Trophoblast cell (in vitro differentiated cells and primary cell): ENCODE measurements at regions not wholly inside any gene's neighbourhood (a gene's known extent, or its start where the extent isn't known, plus 50 kb on each side); places are given as distances from the start of the nearest gene placed in this dataset.
A peak's percentile ranks its signal among the peaks of the same experiment; 100 is the strongest.

Experiments
- DNase-seq, 2 donors: peaks; one replicate each; pipeline ENCODE4 v3.0.0-alpha.2; 2016
- H2AFZ ChIP-seq: 2 replicates; pipeline ENCODE4 v1.6.1; 2013; ENCODE audit warnings: low read length, moderate library complexity, mild to moderate bottlenecking; ENCODE audit not compliant: insufficient read depth, poor library complexity
- H2AK5ac ChIP-seq: 2 replicates; pipeline ENCODE4 v1.6.1; 2013; ENCODE audit warnings: mild to moderate bottlenecking, low read length
- H2BK120ac ChIP-seq: 2 replicates; pipeline ENCODE4 v1.6.1; 2013; ENCODE audit warnings: low read length, mild to moderate bottlenecking, moderate library complexity; ENCODE audit not compliant: insufficient read depth, poor library complexity
- H2BK12ac ChIP-seq: 2 replicates; pipeline ENCODE4 v1.6.1; 2013; ENCODE audit warnings: mild to moderate bottlenecking, low read length, moderate library complexity
- H2BK5ac ChIP-seq: 2 replicates; pipeline ENCODE4 v1.6.1; 2013; ENCODE audit warnings: low read length, low read depth, moderate library complexity, mild to moderate bottlenecking; ENCODE audit not compliant: poor library complexity
- H3K14ac ChIP-seq: 2 replicates; pipeline ENCODE4 v1.6.1; 2013; ENCODE audit warnings: mild to moderate bottlenecking, low read length
- H3K18ac ChIP-seq: 2 replicates; pipeline ENCODE4 v1.6.1; 2013; ENCODE audit warnings: mild to moderate bottlenecking, low read length
- H3K23ac ChIP-seq: 2 replicates; pipeline ENCODE4 v1.6.1; 2013; ENCODE audit warnings: low read length
- H3K27ac ChIP-seq: 2 replicates; pipeline ENCODE4 v1.5.1; 2013; ENCODE audit warnings: low read depth, mild to moderate bottlenecking, inconsistent platforms, low read length, moderate library complexity
- H3K27me3 ChIP-seq: 2 replicates; pipeline ENCODE4 v1.6.1; 2013; ENCODE audit warnings: inconsistent platforms, mild to moderate bottlenecking, low read length, moderate library complexity; ENCODE audit not compliant: insufficient read depth
- H3K36me3 ChIP-seq, 2 experiments: 1 replicate in 1 of 2; 2 replicates in 1 of 2; pipeline ENCODE4 v1.6.1; 2013; ENCODE audit warnings: low read length in 2 of 2, mild to moderate bottlenecking in 2 of 2, moderate library complexity in 1 of 2; ENCODE audit not compliant: insufficient read depth in 2 of 2, control insufficient read depth in 1 of 2
- H3K4ac ChIP-seq: 2 replicates; pipeline ENCODE4 v1.6.1; 2013; ENCODE audit warnings: low read depth, mild to moderate bottlenecking, low read length, moderate library complexity
- H3K4me1 ChIP-seq, 2 experiments: 1 replicate in 1 of 2; 2 replicates in 1 of 2; pipeline ENCODE4 v1.6.1; 2013; ENCODE audit warnings: low read length in 2 of 2, mild to moderate bottlenecking in 2 of 2, moderate library complexity in 1 of 2; ENCODE audit not compliant: insufficient read depth in 2 of 2, control insufficient read depth in 1 of 2
- H3K4me2 ChIP-seq: 2 replicates; pipeline ENCODE4 v1.6.1; 2013; ENCODE audit warnings: inconsistent platforms, mild to moderate bottlenecking, low read length, moderate library complexity
- H3K4me3 ChIP-seq: 2 replicates; pipeline ENCODE4 v1.5.1; 2013; ENCODE audit warnings: mild to moderate bottlenecking, low read depth, low read length, inconsistent platforms
- H3K79me1 ChIP-seq: one replicate; pipeline ENCODE4 v1.6.1; 2013; ENCODE audit warnings: low read length
- H3K79me2 ChIP-seq: 2 replicates; pipeline ENCODE4 v1.6.1; 2013; ENCODE audit warnings: low read length, mild to moderate bottlenecking; ENCODE audit not compliant: control insufficient read depth, insufficient read depth, poor library complexity
- H3K9ac ChIP-seq: 2 replicates; pipeline ENCODE4 v1.6.1; 2013; ENCODE audit warnings: mild to moderate bottlenecking, low read length
- H3K9me3 ChIP-seq: 2 replicates; pipeline ENCODE4 v1.6.1; 2013; ENCODE audit warnings: low read depth, mild to moderate bottlenecking, control low read depth, inconsistent platforms, low read length; ENCODE audit not compliant: insufficient read depth
- H4K12ac ChIP-seq: 2 replicates; pipeline ENCODE4 v1.6.1; 2013; ENCODE audit warnings: low read depth, mild to moderate bottlenecking, low read length, moderate library complexity
- H4K8ac ChIP-seq: 2 replicates; pipeline ENCODE4 v1.6.1; 2013; ENCODE audit warnings: low read depth, mild to moderate bottlenecking, low read length, moderate library complexity
- H4K91ac ChIP-seq: one replicate; pipeline ENCODE4 v1.6.1; 2013; ENCODE audit warnings: low read depth, mild to moderate bottlenecking, low read length, moderate library complexity
- WGBS: extraction: QIAGEN DNeasy Blood & Tissue Kit; methylation state at CpG from one replicate; pipeline ENCODE4 v1.1.7; 2013; ENCODE audit warnings: missing lambda C conversion rate; ENCODE audit not compliant: insufficient read length, insufficient coverage; ENCODE audit errors: extremely low coverage; 5-methylcytosine and 5-hydroxymethylcytosine counted together

GRCh38 chr3:176961916-176962315 lies 235.4 kb downstream of the TBL1XR1 start:
- Histone ChIP-seq H2BK12ac (no peak overlapping the region), H3K27me3 (no peaks in the 10 kb centered on the region), H4K12ac (no peak overlapping the region)

GRCh38 chr3:176959867-176960266 lies 237.4 kb downstream of the TBL1XR1 start:
- H4K91ac ChIP-seq: no peak overlapping the region
- no peak overlapping the region for H2AFZ ChIP-seq
- no peak for DNase-seq
- H3K4me3 ChIP-seq: no peak overlapping the region
- H3K79me1 ChIP-seq: no peaks in the 10 kb centered on the region
- H3K4me1 ChIP-seq: peaks cover 0 to 3% of the 10 kb centered on the region in 2 experiments
- H3K4ac ChIP-seq: no peak overlapping the region
- no peak overlapping the region for H3K4me2 ChIP-seq
- no peak overlapping the region for H3K18ac ChIP-seq
- WGBS: 100% methylated on average over 1 of the region's 10 CpGs
- H3K23ac ChIP-seq: no peak overlapping the region
- no peaks in the 10 kb centered on the region for H3K79me2 ChIP-seq
- H2AK5ac ChIP-seq: no peak overlapping the region
- no peak overlapping the region for H2BK12ac ChIP-seq
- H3K27ac ChIP-seq: no peak overlapping the region
- H2BK5ac ChIP-seq: no peak overlapping the region
- H4K8ac ChIP-seq: no peak overlapping the region
- H3K9ac ChIP-seq: no peak overlapping the region
- no peak overlapping the region for H2BK120ac ChIP-seq
- no peak overlapping the region for H3K14ac ChIP-seq
- no peaks in the 10 kb centered on the region for H3K27me3 ChIP-seq
- no peaks in the 10 kb centered on the region for H3K9me3 ChIP-seq
- no peak overlapping the region for H4K12ac ChIP-seq
- no peaks in the 10 kb centered on the region for H3K36me3 ChIP-seq

More at GRCh38 chr3:176961916-176962315, 235.4 kb downstream of the TBL1XR1 start:
- WGBS: no CpG with 5 or more reads among the region's 2 CpGs
- Histone ChIP-seq H3K36me3 (no peaks in the 10 kb centered on the region), H2BK5ac (no peak overlapping the region), H3K9me3 (no peaks in the 10 kb centered on the region), H3K27ac (no peak overlapping the region), H3K23ac (no peak overlapping the region), H3K4me2 (peak overlapping the region; percentile 11), H3K79me1 (no peaks in the 10 kb centered on the region), H2BK120ac (no peak overlapping the region), H3K9ac (no peak overlapping the region), H3K18ac (no peak overlapping the region), H2AFZ (no peak overlapping the region), H2AK5ac (no peak overlapping the region), H3K79me2 (no peaks in the 10 kb centered on the region), H3K4me3 (no peak overlapping the region), H4K8ac (no peak overlapping the region), H4K91ac (no peak overlapping the region), H3K4me1 (peaks cover 0 to 3% of the 10 kb centered on the region in 2 experiments), H3K4ac (no peak overlapping the region), H3K14ac (no peak overlapping the region)
- DNase-seq: no peak

DNA sequence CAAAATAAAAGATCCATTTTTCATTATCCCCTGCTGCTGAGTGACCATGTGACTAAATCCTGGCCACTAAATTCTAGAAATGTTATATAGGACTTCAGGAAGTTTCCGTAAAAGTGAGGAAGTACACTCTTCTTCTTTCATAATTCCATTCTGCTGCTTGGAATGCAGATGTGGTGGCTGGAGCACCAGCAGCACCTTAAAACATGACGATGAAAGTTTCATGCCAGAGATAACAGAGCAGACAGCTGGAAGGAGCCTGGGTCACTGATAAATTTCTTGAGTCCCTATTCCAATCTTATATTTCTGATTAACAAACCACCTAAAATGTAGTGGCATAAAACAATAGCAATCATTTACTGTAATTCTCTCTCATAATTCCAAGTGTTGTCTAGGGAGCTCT lies 238.7 kb downstream of the TBL1XR1 start:
- H2BK5ac ChIP-seq: no peak overlapping the region
- H3K4me3 ChIP-seq: no peak overlapping the region
- no peak overlapping the region for H3K27ac ChIP-seq
- H3K27me3 ChIP-seq: no peaks in the 10 kb centered on the region
- H3K79me1 ChIP-seq: no peaks in the 10 kb centered on the region
- WGBS: no CpG with 5 or more reads among the region's 2 CpGs
- H3K9me3 ChIP-seq: no peaks in the 10 kb centered on the region
- H2BK12ac ChIP-seq: no peak overlapping the region
- no peak overlapping the region for H3K9ac ChIP-seq
- no peak overlapping the region for H3K4ac ChIP-seq
- H4K8ac ChIP-seq: no peak overlapping the region
- H3K14ac ChIP-seq: no peak overlapping the region
- no peak overlapping the region for H3K4me2 ChIP-seq
- H3K36me3 ChIP-seq: no peaks in the 10 kb centered on the region
- H2AFZ ChIP-seq: no peak overlapping the region
- peak; percentile 67 to 84 for DNase-seq
- H3K18ac ChIP-seq: no peak overlapping the region
- no peak overlapping the region for H4K12ac ChIP-seq
- no peak overlapping the region for H4K91ac ChIP-seq
- no peak overlapping the region for H2BK120ac ChIP-seq
- H3K23ac ChIP-seq: no peak overlapping the region
- peaks cover 0 to 6% of the 10 kb centered on the region in 2 experiments for H3K4me1 ChIP-seq
- no peak overlapping the region for H2AK5ac ChIP-seq
- no peaks in the 10 kb centered on the region for H3K79me2 ChIP-seq

DNA sequence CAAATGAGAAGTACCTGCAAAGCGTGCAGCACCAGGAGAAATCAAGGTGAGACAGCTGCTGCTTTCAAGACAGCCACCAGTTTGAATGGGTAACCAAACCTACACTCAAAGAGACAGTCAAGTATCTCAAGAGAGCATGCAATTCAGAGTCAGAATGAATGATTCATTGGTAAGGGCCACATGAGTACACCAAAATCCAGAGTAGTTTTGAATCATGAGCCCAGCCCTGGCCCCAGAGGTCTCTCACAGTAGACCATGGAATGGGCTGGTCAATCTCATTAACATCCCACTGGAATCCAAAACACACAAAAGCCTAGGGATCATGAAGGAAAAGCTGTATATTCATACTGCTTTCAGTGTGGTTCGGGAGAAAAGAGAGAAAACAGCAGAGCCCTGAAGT lies 242.8 kb downstream of the TBL1XR1 start:
- Histone ChIP-seq H3K9ac (no peak overlapping the region), H3K4ac (no peak overlapping the region), H4K8ac (no peak overlapping the region), H2BK12ac (no peak overlapping the region), H3K36me3 (no peaks in the 10 kb centered on the region), H3K27ac (no peak overlapping the region), H4K12ac (no peak overlapping the region), H2AFZ (no peak overlapping the region), H3K4me3 (no peak overlapping the region), H2BK120ac (no peak overlapping the region), H3K27me3 (no peaks in the 10 kb centered on the region), H3K18ac (no peak overlapping the region), H3K79me1 (no peaks in the 10 kb centered on the region), H3K14ac (no peak overlapping the region), H2BK5ac (no peak overlapping the region), H3K9me3 (no peaks in the 10 kb centered on the region), H2AK5ac (no peak overlapping the region), H3K4me1 (peaks cover 0 to 3% of the 10 kb centered on the region in 2 experiments), H3K4me2 (no peak overlapping the region), H3K23ac (no peak overlapping the region), H3K79me2 (no peaks in the 10 kb centered on the region), H4K91ac (no peak overlapping the region)
- no CpG with 5 or more reads among the region's 2 CpGs for WGBS
- DNase-seq: no peak
